Peyer's patch (tissue), 4 donors: ENCODE measurements at regions not wholly inside any gene's neighbourhood (a gene's known extent, or its start where the extent isn't known, plus 50 kb on each side); places are given as distances from the start of the nearest gene placed in this dataset.

Source experiments
- POLR2A ChIP-seq, 2 donors: fragments of 450-650 bp; IDR thresholded peaks; one replicate each; pipeline ENCODE4 v1.5.1; 2017; ENCODE audit warnings: antibody characterized with exemption in 2 of 2, mild to moderate bottlenecking in 2 of 2, moderate library complexity in 2 of 2
- TF ChIP-seq, protein P1 (sequence below), 6 experiments: fragments of 450-650 bp in 4 of 6; fragments of 200-600 bp in 2 of 6; sonication (generic) in 1 of 6; IDR thresholded peaks; one replicate each; pipeline ENCODE4 v1.5.1; 2017 to 2019; ENCODE audit warnings: antibody characterized with exemption in 6 of 6, mild to moderate bottlenecking in 3 of 6, moderate library complexity in 1 of 6

- TF ChIP-seq, protein P1, sequence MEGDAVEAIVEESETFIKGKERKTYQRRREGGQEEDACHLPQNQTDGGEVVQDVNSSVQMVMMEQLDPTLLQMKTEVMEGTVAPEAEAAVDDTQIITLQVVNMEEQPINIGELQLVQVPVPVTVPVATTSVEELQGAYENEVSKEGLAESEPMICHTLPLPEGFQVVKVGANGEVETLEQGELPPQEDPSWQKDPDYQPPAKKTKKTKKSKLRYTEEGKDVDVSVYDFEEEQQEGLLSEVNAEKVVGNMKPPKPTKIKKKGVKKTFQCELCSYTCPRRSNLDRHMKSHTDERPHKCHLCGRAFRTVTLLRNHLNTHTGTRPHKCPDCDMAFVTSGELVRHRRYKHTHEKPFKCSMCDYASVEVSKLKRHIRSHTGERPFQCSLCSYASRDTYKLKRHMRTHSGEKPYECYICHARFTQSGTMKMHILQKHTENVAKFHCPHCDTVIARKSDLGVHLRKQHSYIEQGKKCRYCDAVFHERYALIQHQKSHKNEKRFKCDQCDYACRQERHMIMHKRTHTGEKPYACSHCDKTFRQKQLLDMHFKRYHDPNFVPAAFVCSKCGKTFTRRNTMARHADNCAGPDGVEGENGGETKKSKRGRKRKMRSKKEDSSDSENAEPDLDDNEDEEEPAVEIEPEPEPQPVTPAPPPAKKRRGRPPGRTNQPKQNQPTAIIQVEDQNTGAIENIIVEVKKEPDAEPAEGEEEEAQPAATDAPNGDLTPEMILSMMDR (IDR thresholded peaks at IDR 0.05): no peak
- no peak for TF ChIP-seq POLR2A (IDR thresholded peaks at IDR 0.05)
Observed at GRCh38 chr11:21975242-21975641, 217.6 kb upstream of the ANO5 start.
